SKM-1 treated with dmso at 0.1 percent for 144 hours (cell line): ENCODE measurements at regions not wholly inside any gene's neighbourhood (a gene's known extent, or its start where the extent isn't known, plus 50 kb on each side); places are given as distances from the start of the nearest gene placed in this dataset.

Source experiments
- DNase-seq: peaks from one replicate; lab custom pipeline; 2025; ENCODE audit not compliant: unreplicated experiment; lab: John Stamatoyannopoulos, UW

GRCh38 chr12:19010087-19010486, 119.4 kb upstream of the PLEKHA5 start:
- no peak for DNase-seq

- DNase-seq: no peak
These were observed 118.8 kb upstream of the PLEKHA5 start for GRCh38 chr12:19010726-19011125.

GRCh38 chr12:19012965-19013364, 116.6 kb upstream of the PLEKHA5 start:
- no peak for DNase-seq

- DNase-seq: no peak
These were observed 115.3 kb upstream of the PLEKHA5 start for GRCh38 chr12:19014240-19014639.

GRCh38 chr12:19015285-19015684, 114.2 kb upstream of the PLEKHA5 start:
- DNase-seq: no peak

- no peak for DNase-seq
These were observed 111.1 kb upstream of the PLEKHA5 start for GRCh38 chr12:19018302-19018970.

GRCh38 chr12:19021240-19021639, 108.3 kb upstream of the PLEKHA5 start:
- DNase-seq: no peak

GRCh38 chr12:19021646-19022045, 107.9 kb upstream of the PLEKHA5 start:
- DNase-seq: no peak

- DNase-seq: no peak
These were observed 104.0 kb upstream of the PLEKHA5 start for GRCh38 chr12:19025582-19025981.

- no peak for DNase-seq
These were observed 103.5 kb upstream of the PLEKHA5 start for GRCh38 chr12:19026034-19026433.

- no peak for DNase-seq
These were observed 102.7 kb upstream of the PLEKHA5 start for GRCh38 chr12:19026614-19027488.

GRCh38 chr12:19030180-19030579, 99.4 kb upstream of the PLEKHA5 start:
- no peak for DNase-seq

GRCh38 chr12:19030603-19031002, 98.9 kb upstream of the PLEKHA5 start:
- no peak for DNase-seq

GRCh38 chr12:19031032-19031431, 98.5 kb upstream of the PLEKHA5 start:
- DNase-seq: no peak

GRCh38 chr12:19032826-19033225, 96.7 kb upstream of the PLEKHA5 start:
- DNase-seq: no peak

- DNase-seq: no peak
These were observed 96.3 kb upstream of the PLEKHA5 start for GRCh38 chr12:19033244-19033643.

GRCh38 chr12:19034937-19035336, 94.6 kb upstream of the PLEKHA5 start:
- no peak for DNase-seq

- no peak for DNase-seq
These were observed 94.0 kb upstream of the PLEKHA5 start for GRCh38 chr12:19035536-19035935.

- DNase-seq: no peak
These were observed 92.7 kb upstream of the PLEKHA5 start for GRCh38 chr12:19036673-19037357.

GRCh38 chr12:19038209-19038608, 91.3 kb upstream of the PLEKHA5 start:
- no peak for DNase-seq

GRCh38 chr12:19039515-19039914, 90.0 kb upstream of the PLEKHA5 start:
- DNase-seq: no peak

- no peak for DNase-seq
These were observed 87.3 kb upstream of the PLEKHA5 start for GRCh38 chr12:19042221-19042620.
